Memory B cell (primary cell): ENCODE measurements at regions not wholly inside any gene's neighbourhood (a gene's known extent, or its start where the extent isn't known, plus 50 kb on each side); places are given as distances from the start of the nearest gene placed in this dataset.

Experiments
- ATAC-seq: fragments of 150-1000 bp; cut with Tn5 transposase; 2 replicates; pipeline ENCODE4 v1.10.0; 2021; ENCODE audit warnings: low read depth, mild to moderate bottlenecking, moderate library complexity
- DNase-seq, 2 donors: peaks; one replicate each; pipeline ENCODE4 v3.0.0; 2022; ENCODE audit warnings: low spot score in 2 of 2
- H3K27ac Mint-ChIP-seq: one replicate; pipeline ENCODE4 v1.8.0; 2022; ENCODE audit warnings: mild to moderate bottlenecking, moderate library complexity, mixed read lengths
- H3K27me3 Mint-ChIP-seq: one replicate; pipeline ENCODE4 v1.8.0; 2022; ENCODE audit warnings: mixed read lengths
- H3K36me3 Mint-ChIP-seq: one replicate; pipeline ENCODE4 v1.8.0; 2022; ENCODE audit warnings: mild to moderate bottlenecking, mixed read lengths
- H3K4me1 Mint-ChIP-seq: one replicate; pipeline ENCODE4 v1.8.0; 2022; ENCODE audit warnings: mixed read lengths
- H3K4me3 Mint-ChIP-seq: one replicate; pipeline ENCODE4 v1.8.0; 2022; ENCODE audit warnings: mild to moderate bottlenecking, moderate library complexity, mixed read lengths
- H3K9me3 Mint-ChIP-seq: one replicate; pipeline ENCODE4 v1.8.0; 2022; ENCODE audit warnings: mixed read lengths

GRCh38 chr1:106969731-106970130, 86.7 kb upstream of the PRMT6 start:
- Mint-ChIP-seq H3K27ac (no peak overlapping the region), H3K36me3 (no peaks in the 10 kb centered on the region), H3K4me3 (no peak overlapping the region), H3K9me3 (no peaks in the 10 kb centered on the region), H3K27me3 (no peaks in the 10 kb centered on the region), H3K4me1 (no peaks in the 10 kb centered on the region)
- no peak for DNase-seq
- ATAC-seq, result no peak

GRCh38 chr1:106972074-106972473, 84.4 kb upstream of the PRMT6 start:
- H3K36me3 Mint-ChIP-seq, result no peaks in the 10 kb centered on the region
- ATAC-seq, result no peak
- H3K4me3 Mint-ChIP-seq, result no peak overlapping the region
- no peaks in the 10 kb centered on the region for H3K4me1 Mint-ChIP-seq
- DNase-seq, result no peak
- H3K27me3 Mint-ChIP-seq, result no peaks in the 10 kb centered on the region
- H3K27ac Mint-ChIP-seq, result no peak overlapping the region
- no peaks in the 10 kb centered on the region for H3K9me3 Mint-ChIP-seq

- no peaks in the 10 kb centered on the region for H3K9me3 Mint-ChIP-seq
- H3K27me3 Mint-ChIP-seq, result peaks cover 2% of the 10 kb centered on the region
- H3K4me1 Mint-ChIP-seq, result no peaks in the 10 kb centered on the region
- no peaks in the 10 kb centered on the region for H3K36me3 Mint-ChIP-seq
- no peak for DNase-seq
- no peak overlapping the region for H3K4me3 Mint-ChIP-seq
- no peak overlapping the region for H3K27ac Mint-ChIP-seq
- ATAC-seq, result no peak
Measured at GRCh38 chr1:106975944-106976343, 80.5 kb upstream of the PRMT6 start.

- H3K36me3 Mint-ChIP-seq, result no peaks in the 10 kb centered on the region
- H3K27ac Mint-ChIP-seq, result no peak overlapping the region
- H3K4me3 Mint-ChIP-seq, result no peak overlapping the region
- no peak for DNase-seq
- ATAC-seq, result no peak
- H3K9me3 Mint-ChIP-seq, result no peaks in the 10 kb centered on the region
- H3K4me1 Mint-ChIP-seq, result no peaks in the 10 kb centered on the region
- peaks cover 2% of the 10 kb centered on the region for H3K27me3 Mint-ChIP-seq
Measured at GRCh38 chr1:106978477-106979322, 77.8 kb upstream of the PRMT6 start.

GRCh38 chr1:106979371-106979770, 77.1 kb upstream of the PRMT6 start:
- Mint-ChIP-seq H3K4me3 (no peak overlapping the region), H3K4me1 (no peaks in the 10 kb centered on the region), H3K9me3 (no peaks in the 10 kb centered on the region), H3K27me3 (peaks cover 4% of the 10 kb centered on the region), H3K36me3 (no peaks in the 10 kb centered on the region), H3K27ac (no peak overlapping the region)
- no peak for ATAC-seq
- DNase-seq, result no peak

GRCh38 chr1:106980121-106980520, 76.4 kb upstream of the PRMT6 start:
- Mint-ChIP-seq H3K36me3 (no peaks in the 10 kb centered on the region), H3K4me3 (no peak overlapping the region), H3K9me3 (no peaks in the 10 kb centered on the region), H3K27ac (no peak overlapping the region), H3K27me3 (peaks cover 4% of the 10 kb centered on the region), H3K4me1 (no peaks in the 10 kb centered on the region)
- DNase-seq (no peak), ATAC-seq (no peak)

- H3K4me1 Mint-ChIP-seq, result no peaks in the 10 kb centered on the region
- no peak overlapping the region for H3K27ac Mint-ChIP-seq
- ATAC-seq (no peak), DNase-seq (no peak)
- H3K9me3 Mint-ChIP-seq, result no peaks in the 10 kb centered on the region
- H3K36me3 Mint-ChIP-seq, result no peaks in the 10 kb centered on the region
- H3K27me3 Mint-ChIP-seq, result peaks cover 11% of the 10 kb centered on the region
- H3K4me3 Mint-ChIP-seq, result no peak overlapping the region
Measured at GRCh38 chr1:106984801-106985200, 71.7 kb upstream of the PRMT6 start.

GRCh38 chr1:106986603-106987002, 69.9 kb upstream of the PRMT6 start:
- no peaks in the 10 kb centered on the region for H3K36me3 Mint-ChIP-seq
- H3K27ac Mint-ChIP-seq, result no peak overlapping the region
- DNase-seq, result no peak
- H3K4me1 Mint-ChIP-seq, result no peaks in the 10 kb centered on the region
- no peak overlapping the region for H3K4me3 Mint-ChIP-seq
- H3K27me3 Mint-ChIP-seq, result peaks cover 9% of the 10 kb centered on the region
- ATAC-seq, result no peak
- H3K9me3 Mint-ChIP-seq, result no peaks in the 10 kb centered on the region

GRCh38 chr1:106995970-106996369, 60.5 kb upstream of the PRMT6 start:
- ATAC-seq (peak; percentile 89), DNase-seq (peak in 1 of 2 donors; percentile 5)
- Mint-ChIP-seq H3K27me3 (no peaks in the 10 kb centered on the region), H3K4me1 (peaks cover 3% of the 10 kb centered on the region), H3K9me3 (peaks cover 6% of the 10 kb centered on the region), H3K36me3 (no peaks in the 10 kb centered on the region), H3K27ac (no peak overlapping the region), H3K4me3 (no peak overlapping the region)

- Mint-ChIP-seq H3K4me3 (no peak overlapping the region), H3K27ac (no peak overlapping the region), H3K4me1 (peaks cover 3% of the 10 kb centered on the region), H3K27me3 (no peaks in the 10 kb centered on the region), H3K36me3 (no peaks in the 10 kb centered on the region), H3K9me3 (peaks cover 6% of the 10 kb centered on the region)
- ATAC-seq (no peak), DNase-seq (no peak)
Measured at GRCh38 chr1:106998431-106999002, 58.0 kb upstream of the PRMT6 start.

GRCh38 chr1:107000902-107001301, 55.6 kb upstream of the PRMT6 start:
- H3K4me3 Mint-ChIP-seq, result no peak overlapping the region

GRCh38 chr1:107003972-107004371, 52.5 kb upstream of the PRMT6 start:
- no peaks in the 10 kb centered on the region for H3K27me3 Mint-ChIP-seq
- H3K36me3 Mint-ChIP-seq, result no peaks in the 10 kb centered on the region
- no peak for DNase-seq
- no peak overlapping the region for H3K27ac Mint-ChIP-seq
- no peaks in the 10 kb centered on the region for H3K4me1 Mint-ChIP-seq
- ATAC-seq, result no peak
- H3K9me3 Mint-ChIP-seq, result no peaks in the 10 kb centered on the region
- no peak overlapping the region for H3K4me3 Mint-ChIP-seq

More at GRCh38 chr1:107000902-107001301, 55.6 kb upstream of the PRMT6 start:
- H3K27ac Mint-ChIP-seq, result no peak overlapping the region
- H3K4me1 Mint-ChIP-seq, result peaks cover 2% of the 10 kb centered on the region
- H3K9me3 Mint-ChIP-seq, result no peaks in the 10 kb centered on the region
- no peaks in the 10 kb centered on the region for H3K36me3 Mint-ChIP-seq
- no peak for ATAC-seq
- DNase-seq, result no peak
- no peaks in the 10 kb centered on the region for H3K27me3 Mint-ChIP-seq

GRCh38 chr1:107004421-107004820, 52.1 kb upstream of the PRMT6 start:
- H3K27me3 Mint-ChIP-seq, result no peaks in the 10 kb centered on the region
- no peaks in the 10 kb centered on the region for H3K4me1 Mint-ChIP-seq
- H3K36me3 Mint-ChIP-seq, result no peaks in the 10 kb centered on the region
- H3K4me3 Mint-ChIP-seq, result no peak overlapping the region
- H3K27ac Mint-ChIP-seq, result no peak overlapping the region
- H3K9me3 Mint-ChIP-seq, result no peaks in the 10 kb centered on the region
- no peak for DNase-seq
- ATAC-seq, result no peak
